ENCODE measurements at regions not wholly inside any gene's neighbourhood (a gene's known extent, or its start where the extent isn't known, plus 50 kb on each side); places are given as distances from the start of the nearest gene placed in this dataset.

DNA sequence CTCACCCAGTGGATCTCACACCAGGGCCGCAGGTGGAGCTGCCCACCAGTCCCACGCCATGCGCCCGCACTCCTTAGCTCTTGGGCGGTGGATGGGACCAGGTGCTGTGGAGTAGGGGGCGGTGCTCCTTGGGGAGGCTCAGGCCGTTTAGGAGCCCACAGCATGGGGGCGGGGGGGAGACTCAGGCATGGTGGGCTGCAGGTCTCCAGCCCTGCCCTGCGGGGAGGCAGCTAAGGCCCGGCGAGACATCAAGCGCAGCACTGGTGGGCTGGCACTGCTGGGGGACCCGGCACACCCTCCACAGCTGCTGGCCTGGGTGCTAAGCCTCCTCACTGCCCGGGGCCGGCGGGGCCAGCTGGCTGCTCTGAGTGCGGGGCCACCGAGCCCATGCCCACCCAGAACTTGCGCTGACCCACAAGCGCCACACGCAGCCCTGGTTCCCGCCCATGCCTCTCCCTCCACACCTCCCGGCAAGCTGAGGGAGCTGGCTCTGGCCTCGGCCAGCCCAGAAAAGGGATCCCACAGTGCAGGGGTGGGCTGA, 312.9 kb upstream of the GIMD1 start (continued):
- TF ChIP-seq, protein P1, sequence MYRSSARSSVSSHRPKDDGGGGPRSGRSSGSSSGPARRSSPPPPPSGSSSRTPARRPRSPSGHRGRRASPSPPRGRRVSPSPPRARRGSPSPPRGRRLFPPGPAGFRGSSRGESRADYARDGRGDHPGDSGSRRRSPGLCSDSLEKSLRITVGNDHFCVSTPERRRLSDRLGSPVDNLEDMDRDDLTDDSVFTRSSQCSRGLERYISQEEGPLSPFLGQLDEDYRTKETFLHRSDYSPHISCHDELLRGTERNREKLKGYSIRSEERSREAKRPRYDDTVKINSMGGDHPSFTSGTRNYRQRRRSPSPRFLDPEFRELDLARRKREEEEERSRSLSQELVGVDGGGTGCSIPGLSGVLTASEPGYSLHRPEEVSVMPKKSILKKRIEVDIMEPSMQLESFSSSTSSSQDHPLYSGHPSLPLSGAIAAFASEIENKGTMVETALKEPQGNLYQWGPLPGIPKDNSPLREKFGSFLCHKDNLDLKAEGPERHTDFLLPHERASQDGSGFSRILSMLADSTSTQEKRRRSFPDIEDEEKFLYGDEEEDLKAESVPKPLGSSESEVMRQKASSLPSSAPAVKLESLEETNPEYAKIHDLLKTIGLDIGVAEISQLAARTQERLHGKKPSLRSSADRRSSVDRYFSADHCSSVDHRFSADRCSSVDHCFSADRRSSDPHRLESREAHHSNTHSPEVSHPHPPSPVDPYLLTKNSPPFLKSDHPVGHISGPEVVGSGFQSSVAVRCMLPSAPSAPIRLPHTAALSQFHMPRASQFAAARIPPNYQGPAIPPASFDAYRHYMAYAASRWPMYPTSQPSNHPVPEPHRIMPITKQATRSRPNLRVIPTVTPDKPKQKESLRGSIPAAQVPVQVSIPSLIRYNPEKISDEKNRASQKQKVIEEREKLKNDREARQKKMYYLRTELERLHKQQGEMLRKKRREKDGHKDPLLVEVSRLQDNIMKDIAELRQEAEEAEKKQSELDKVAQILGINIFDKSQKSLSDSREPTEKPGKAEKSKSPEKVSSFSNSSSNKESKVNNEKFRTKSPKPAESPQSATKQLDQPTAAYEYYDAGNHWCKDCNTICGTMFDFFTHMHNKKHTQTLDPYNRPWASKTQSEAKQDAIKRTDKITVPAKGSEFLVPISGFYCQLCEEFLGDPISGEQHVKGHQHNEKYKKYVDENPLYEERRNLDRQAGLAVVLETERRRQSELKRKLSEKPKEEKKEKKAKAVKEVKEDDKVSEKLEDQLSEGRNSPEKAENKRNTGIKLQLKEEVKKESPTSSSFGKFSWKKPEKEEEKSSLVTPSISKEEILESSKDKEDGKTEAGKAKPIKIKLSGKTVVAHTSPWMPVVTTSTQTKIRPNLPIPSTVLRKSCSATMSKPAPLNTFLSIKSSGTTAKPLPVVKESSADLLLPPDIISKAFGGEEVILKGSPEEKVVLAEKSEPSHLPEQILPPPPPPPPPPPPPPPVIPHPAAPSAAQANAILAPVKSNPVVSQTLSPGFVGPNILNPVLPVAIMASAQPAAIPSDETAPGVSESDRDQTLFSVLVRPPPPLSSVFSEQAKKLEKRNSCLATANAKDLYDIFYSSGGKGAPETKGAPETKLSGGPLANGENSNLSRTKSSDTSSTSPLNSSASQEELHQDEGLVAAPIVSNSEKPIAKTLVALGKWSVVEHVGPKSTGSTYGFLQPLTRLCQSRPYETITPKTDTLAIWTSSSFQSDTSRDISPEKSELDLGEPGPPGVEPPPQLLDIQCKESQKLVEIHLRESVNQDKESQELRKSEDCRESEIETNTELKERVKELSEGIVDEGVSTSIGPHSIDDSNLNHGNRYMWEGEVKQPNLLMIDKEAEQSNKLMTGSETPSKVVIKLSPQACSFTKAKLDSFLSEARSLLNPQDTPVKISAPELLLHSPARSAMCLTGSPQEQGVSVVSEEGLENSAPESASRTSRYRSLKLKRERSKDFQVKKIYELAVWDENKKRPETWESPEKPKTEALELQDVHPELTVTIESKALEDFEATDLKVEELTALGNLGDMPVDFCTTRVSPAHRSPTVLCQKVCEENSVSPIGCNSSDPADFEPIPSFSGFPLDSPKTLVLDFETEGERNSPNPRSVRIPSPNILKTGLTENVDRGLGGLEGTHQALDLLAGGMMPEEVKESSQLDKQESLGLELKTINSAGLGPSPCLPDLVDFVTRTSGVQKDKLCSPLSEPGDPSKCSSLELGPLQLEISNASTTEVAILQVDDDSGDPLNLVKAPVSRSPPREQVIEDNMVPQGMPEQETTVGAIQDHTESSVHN (IDR thresholded peaks at IDR 0.05; ENCODE audit: borderline replicate concordance in 1 of 2, low read depth in 1 of 2): no peak
- TF ChIP-seq ZNF311 (CRISPR knock-in tag; IDR thresholded peaks at IDR 0.05): no peak
- no peak for TF ChIP-seq ZNF830 (CRISPR knock-in tag; IDR thresholded peaks at IDR 0.05)
- TF ChIP-seq, protein P2, sequence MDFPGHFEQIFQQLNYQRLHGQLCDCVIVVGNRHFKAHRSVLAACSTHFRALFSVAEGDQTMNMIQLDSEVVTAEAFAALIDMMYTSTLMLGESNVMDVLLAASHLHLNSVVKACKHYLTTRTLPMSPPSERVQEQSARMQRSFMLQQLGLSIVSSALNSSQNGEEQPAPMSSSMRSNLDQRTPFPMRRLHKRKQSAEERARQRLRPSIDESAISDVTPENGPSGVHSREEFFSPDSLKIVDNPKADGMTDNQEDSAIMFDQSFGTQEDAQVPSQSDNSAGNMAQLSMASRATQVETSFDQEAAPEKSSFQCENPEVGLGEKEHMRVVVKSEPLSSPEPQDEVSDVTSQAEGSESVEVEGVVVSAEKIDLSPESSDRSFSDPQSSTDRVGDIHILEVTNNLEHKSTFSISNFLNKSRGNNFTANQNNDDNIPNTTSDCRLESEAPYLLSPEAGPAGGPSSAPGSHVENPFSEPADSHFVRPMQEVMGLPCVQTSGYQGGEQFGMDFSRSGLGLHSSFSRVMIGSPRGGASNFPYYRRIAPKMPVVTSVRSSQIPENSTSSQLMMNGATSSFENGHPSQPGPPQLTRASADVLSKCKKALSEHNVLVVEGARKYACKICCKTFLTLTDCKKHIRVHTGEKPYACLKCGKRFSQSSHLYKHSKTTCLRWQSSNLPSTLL (IDR thresholded peaks at IDR 0.05): no peak
- TF ChIP-seq ZNF589 (CRISPR knock-in tag; IDR thresholded peaks at IDR 0.05; ENCODE audit: low read depth): no peak
